Activated CD8-positive, alpha-beta memory T cell treated with anti-CD3 and anti-CD28 coated beads, Interleukin-2, amount 50 U/mL, for 1 hour (primary cell): ENCODE measurements at regions not wholly inside any gene's neighbourhood (a gene's known extent, or its start where the extent isn't known, plus 50 kb on each side); places are given as distances from the start of the nearest gene placed in this dataset.

Experiments
- DNase-seq: peaks from one replicate; pipeline ENCODE4 v3.0.0-alpha.2; 2020; ENCODE audit errors: extremely low read depth

DNA sequence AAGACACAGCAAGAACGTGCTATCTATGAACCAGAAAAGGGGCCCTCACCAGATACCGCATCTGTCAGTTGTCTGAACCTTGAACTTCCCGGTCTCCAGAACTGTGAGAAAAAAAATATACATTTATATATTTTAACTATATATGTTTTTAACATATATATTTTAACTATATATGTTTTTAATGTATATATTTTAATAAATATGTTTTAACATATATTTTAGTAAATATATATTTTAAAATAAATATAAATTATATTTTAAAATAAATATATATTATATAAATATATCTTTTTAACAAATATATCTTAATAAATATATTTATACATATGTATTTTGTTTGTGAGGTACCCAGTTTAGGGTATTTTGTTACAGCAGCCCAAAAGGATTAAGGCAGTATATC, 958.2 kb upstream of the AUTS2 start:
- no peak for DNase-seq

DNA sequence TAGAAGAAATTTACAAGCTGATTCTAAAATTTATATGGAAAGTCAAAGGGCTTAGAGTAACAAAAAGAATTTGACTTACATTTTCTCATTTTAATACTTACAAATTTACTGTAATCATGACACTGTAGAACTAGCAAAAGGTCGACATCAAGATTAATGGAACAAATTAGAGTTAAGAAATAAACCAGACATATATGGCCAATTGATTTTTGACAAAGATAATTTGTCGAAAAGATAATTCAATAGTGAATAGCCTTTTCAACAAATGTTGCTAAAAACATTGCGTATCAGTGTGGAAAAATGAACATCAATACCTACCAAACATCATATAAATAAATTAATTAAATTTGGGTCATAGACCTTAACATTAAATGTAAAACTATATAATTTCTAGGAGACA, 955.5 kb upstream of the AUTS2 start:
- no peak for DNase-seq

DNA sequence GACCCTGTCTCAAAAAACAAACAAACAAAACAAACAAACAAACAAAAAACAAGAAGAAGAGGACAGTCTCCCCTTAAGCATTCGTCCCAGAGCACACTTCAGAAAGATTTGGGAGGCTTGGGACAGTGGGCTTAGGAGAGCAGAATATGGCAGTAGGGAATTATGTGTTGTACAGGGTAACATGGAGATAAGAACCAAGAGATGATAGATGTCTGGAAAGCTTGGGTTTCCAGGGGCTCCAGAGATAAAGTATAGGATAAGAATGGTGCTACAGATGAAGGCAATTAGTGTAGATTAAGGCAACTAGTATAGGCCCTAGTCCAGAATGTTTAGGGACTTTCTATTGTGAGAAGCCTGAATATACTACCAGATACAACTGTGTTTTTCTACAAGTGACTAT, 934.9 kb upstream of the AUTS2 start:
- no peak for DNase-seq

DNA sequence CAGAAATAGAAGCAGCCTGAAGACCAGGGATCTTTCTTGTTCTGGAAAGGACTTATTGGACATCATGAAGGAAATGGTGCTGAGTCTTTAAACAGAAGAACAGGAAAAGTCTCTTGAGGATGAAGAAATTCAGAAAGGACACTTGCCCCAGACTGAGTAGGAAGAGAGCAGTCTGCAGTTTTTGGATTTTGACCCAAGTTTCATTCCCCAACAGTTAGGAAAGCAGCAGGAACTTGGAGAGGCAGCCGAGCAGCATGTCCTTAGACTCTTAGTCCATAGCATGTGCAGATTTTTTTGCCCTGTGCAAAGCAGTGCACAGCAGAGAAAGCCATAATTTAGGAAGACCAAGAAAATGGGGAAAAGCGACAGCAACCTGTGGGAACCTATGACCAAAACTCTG, 927.2 kb upstream of the AUTS2 start:
- no peak for DNase-seq

DNA sequence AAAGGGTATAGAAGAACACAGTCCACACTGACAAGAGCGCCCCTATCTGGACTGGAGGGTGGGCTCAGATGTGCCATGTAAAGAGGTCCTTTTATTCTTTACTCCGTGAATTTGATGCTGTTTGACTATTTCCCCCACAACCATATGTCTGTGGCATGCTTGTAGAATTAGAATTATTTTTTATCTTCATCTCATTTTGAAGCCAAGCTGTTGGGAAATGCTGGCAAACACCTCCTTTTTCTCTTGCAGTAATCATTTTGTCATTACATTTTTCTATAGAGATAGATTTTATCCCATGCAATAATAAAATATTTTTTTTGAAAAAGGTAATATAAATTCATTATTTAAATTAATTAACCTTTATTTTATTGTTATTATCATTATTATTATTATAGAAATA, 926.6 kb upstream of the AUTS2 start:
- DNase-seq, result no peak

DNA sequence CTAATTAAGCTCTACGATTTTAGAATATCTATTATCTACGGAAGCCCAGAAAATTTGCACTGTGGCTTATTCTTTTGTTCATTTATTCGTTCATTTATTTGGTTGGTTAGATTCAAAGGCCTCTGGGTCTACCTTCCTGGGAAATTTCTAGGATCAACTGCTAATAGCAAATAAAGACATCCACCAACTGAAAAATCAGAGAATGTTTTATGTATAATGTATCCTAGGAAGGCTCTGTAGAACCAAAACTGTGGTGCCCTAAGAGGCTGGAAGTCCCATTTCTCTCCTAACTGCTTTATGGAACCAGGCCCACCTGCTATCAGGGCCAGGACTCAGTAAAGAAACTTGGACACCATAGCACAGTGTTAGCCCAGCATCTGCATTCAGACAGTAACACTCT, 923.4 kb upstream of the AUTS2 start:
- DNase-seq, result no peak

DNA sequence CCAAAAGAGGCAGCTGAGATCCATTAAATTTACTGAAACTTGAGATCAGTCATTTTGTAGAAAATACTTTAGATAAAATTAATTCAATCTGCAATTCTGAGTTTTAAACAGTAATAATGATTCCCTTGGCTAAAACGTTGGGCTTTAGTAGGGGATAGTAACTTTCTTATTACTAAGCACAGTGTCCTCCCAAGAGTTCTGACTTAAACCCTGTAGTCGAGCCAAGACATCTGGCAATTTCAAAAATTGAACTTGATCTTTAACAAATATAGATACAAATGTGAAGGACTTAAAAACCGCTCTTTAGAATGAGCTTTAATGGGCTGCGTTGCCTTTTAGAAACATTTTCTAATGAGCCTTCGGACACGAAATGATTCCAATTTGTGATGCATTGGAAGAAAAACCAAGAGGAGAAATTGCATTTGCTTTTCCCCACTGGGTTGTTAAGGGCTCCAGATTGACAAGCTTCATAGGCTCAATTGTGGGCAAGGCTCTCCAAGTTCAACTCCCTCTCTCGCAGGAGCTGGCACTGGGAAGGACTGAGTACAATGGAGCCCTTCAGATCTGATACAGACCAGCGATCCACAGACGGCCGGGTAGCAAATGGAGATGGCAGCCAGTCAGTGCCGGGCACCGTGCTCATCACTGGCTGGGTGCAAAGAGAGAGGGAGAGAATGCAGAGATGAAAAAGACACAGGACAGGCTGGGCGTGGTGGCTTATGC, 921.3 kb upstream of the AUTS2 start:
- DNase-seq, result no peak

DNA sequence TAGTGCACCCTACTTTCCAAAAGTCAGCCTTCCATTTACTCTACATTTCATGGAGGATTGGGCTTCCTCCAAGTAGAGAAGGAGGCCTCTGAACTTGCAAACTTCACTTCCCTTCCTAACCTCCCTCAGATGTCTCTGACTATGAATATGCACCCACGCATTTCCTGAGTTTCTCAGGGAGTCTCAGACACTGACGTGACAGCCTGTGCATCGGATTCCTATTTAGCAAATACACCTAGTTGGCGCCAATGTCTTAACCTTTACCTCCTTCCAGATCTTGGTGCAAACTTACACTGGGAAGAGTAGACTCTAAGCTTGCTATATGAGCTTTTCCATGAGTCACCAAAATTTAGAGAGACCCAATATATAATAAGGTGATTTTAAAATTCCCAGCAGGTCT, 920.1 kb upstream of the AUTS2 start:
- DNase-seq, result no peak

DNA sequence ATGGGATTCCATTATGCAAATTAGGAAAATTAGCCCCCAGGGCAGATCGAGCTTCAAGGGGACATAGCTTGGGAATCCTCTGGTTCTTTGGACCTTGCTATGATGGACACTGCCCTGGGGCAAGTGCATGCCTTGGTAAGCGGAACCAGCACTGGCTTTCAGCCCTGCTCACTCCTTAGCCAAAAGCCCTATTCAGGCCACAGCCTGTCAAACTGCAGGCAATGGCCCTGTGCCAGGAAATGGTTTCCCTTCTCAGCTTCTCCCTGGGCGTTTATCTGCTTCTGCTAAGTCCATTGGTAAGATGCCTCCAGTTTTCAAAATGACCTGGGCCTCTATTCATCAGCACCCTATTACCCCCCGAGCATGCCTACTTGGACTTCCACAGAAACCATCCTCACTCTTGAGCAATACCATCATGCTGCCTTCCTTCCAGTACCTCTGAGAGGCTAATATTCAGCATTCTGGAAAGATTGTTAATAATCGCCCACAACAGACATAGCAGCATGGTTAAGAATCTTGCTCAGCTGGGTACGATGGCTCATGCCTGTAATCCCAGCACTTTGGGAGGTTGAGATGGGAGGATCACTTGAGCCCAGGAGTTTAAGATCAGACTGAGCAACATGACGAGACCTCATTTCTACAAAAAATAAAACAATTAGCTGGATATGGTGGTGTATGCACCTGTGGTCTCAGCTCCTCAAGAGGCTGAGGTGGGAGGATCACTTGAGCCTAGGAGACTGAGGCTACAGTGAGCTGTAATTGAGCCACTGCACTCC, 918.6 kb upstream of the AUTS2 start:
- DNase-seq, result no peak

DNA sequence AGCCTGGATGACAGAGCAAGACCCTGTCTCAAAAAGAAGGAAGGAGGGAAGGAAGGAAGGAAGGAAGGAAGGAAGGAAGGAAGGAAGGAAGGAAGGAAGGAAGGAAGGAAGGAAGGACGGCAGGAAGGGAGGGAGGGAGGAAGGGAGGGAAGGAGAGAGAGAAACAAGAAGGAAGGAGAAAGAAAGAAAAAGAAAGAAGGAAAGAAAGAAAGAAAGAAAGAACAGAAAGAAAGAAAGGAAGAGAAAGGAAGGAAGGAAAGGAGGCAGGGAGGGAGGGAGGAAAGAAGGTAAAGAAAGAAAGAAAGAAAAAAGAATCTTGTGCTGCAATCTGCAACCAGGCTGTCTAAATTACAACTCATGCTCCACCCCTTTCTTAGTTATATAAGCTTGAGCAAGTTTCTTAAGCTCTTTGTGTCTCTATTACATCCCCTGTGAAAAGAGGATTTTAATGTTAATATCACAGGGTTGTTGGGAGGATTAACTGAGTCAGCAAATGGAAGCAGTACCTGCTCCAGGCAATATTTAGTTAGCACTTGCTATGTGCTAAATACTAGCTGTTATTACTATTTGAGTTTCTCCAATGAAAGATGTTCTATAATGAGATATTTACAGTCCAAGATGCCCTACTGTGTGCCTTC, 917.9 kb upstream of the AUTS2 start:
- DNase-seq, result no peak

DNA sequence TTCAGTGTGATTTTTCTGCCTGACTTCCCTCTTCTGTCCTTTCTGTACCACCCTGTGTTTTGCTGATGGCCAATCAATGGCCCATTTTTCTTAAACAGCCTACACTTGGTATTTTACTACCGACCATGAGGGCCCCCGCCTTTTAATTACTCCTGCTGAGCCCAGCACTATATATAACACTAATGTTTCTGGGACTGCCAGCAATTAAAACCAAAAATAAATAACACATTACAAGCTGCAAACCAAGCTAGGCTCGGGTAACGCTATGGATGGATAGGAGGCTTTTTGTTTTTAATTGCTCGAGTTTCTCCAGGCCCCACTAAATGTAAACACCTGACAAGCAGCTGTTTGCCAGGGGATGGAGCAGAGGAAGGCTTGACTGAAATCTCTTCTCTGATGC, 915.4 kb upstream of the AUTS2 start:
- DNase-seq, result no peak

DNA sequence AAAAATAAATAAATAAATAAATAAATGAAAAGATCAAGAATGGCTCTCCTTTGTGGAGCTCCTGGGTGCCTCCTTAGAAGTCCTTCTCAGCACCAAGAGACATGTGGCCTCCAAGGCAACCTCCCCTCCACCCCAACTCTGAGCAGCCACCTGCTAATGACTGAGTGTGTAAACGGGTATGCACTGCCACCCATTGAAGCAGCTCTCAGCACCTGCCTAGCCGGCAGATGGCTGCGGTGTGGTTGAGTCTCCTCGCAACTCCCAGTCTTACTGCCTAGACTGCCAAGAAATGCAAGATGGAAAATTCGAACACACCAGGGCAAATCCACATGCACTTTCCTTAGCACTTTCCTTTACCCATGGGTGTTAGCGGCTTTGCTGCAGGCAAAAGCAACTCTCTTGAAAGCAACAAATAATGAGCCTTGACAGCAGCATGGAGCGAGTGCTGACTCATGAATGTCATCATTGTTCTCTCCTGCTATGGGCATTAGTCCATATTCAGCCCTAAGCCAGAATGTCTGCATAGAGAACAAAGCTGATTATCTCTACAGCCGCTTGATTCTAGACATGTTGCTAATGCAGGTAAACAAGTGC, 913.9 kb upstream of the AUTS2 start:
- DNase-seq, result no peak

DNA sequence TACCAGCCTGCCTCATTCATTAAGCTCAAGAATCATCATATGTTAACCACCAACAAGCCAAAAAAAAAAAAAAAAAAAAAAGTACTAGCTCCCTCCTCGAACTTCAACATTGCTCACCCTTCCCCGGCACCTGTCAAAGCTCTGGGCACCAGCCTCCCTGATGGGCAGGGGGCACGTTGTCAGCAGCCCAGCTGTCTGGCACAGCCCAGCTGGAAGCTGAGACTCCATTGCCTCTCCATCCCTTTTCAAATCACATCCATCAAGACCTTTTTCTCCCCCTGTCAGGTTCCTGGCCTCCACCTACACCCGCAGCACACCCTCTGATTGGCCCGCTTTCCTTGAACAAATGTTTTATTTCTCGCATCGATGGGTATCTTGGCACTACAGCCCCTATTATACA, 913.3 kb upstream of the AUTS2 start:
- DNase-seq, result no peak

DNA sequence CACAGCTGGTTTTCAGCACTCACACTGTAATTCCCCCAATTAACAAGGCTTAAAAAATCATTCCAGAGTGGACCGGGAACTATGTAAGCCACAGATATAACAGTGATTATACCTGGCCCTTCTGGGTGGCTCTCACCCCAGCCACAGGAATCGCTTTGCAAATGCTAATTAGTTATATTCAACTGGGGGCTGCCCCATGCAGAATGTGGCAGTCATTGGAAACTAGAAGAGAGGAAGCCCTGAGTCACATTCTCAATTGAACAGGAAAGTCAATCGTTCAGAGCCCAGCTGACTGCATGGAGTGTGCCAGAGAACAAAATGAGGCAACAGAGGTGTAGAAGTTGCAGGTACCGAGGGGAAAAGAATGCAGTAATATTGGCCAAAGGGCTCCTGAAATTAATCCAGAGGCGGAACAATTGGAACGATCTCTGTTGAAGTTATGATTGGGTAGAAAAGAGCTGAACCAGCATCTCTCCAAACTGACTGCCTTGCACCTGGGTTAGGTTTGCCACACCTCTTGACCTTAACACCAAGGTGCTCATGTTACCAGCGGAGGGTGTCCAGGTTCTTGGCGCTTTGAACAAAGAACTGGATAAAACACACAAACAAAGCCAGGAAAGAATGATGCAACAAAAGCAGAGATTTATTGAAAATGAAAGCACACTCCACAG, 909.7 kb upstream of the AUTS2 start:
- DNase-seq, result no peak

DNA sequence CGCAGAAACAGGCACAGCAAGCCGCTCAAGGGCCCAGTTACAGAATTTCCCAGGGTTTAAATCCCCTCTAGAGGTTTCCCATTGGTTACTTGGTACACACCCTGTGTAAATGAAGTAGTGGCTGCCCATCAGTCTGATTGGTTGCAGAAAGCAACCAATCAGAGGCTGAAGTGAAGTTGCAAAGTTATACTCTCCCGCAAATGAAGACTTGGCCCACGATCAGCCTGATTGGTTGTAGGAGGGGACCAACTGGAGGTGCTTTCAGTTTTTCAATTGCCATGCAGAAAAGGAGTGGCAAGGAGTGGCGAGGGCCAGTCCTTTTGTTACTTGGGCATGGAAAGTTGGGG, 909.2 kb upstream of the AUTS2 start:
- no peak for DNase-seq

DNA sequence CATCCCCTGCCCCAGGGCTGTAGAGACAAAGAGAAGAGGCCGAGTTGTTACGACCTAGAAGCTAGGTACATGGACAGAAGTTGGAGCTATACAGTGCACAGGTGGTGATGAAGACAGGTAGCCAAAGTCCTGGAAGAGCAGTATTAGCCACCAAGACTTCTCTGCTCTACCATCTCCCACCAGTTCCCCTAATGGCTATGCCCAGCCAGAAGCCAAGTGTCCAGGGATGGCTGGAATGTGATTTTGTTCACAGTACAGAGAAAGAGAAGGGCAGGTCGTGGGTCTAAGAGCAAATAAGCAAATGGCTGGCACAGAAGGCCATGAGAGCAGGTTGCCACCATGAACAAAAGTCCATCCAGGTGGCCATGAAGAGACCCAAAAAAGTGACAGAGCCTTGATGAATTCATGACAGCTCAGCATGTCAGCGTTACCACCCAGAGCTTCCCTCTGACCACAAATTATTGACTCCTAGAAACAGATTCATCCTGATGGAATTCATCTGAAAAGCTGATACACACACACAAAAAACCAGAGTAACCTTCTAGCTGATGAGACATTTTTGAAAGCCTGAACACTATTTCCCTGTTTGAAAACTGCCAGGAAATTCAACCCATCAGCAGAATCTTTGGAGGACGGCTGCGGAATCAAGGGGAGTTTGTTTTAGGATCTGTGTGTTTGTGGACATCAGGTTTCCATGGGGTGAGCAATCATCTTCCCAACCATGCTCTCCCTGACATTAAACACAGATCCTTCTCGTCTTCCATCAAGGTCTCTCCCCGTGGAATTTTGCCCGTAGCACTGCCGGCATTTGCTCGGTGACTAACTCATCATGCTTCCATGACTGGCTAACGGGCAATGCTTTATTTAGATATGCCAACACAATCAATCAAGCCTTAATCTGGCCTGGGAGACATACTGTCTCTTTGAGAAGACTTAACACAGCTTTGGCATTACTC, 906.7 kb upstream of the AUTS2 start:
- DNase-seq, result no peak

DNA sequence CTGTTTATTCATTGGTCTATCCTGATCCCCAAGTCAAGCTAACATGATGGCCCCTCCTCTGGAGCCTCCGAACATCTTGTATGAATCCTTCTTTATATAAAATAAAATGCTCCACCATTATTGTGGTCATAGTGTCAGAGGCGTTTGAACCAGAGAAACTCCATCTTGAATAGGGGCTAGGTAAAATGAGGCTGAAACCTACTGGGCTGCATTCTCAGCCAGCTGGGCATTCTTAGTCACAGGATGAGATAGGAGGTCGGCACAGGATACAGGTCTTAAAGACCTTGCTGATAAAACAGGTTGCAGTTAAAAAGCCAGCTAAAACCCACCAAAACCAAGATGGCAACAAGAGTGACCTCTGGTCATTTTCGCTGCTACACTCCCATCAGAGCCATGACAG, 905.8 kb upstream of the AUTS2 start:
- no peak for DNase-seq

DNA sequence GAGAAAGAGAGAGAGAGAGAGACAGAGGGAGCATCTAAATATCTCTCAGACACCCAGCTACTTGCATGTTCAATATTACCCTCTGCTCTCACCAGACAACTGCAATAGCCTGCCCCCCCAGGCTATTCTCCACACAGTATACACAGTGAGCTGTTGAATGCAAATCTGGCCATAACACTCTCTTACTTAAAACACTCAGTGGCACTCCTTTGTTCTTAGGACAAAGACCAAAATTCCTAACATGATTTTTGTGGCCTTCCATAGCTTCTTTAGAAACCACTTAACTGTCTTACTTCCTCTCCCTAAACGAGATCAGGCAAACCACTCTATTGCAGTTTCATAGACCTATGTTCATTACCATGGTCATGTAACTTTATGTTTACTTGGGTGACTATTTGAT, 903.6 kb upstream of the AUTS2 start:
- DNase-seq, result no peak

DNA sequence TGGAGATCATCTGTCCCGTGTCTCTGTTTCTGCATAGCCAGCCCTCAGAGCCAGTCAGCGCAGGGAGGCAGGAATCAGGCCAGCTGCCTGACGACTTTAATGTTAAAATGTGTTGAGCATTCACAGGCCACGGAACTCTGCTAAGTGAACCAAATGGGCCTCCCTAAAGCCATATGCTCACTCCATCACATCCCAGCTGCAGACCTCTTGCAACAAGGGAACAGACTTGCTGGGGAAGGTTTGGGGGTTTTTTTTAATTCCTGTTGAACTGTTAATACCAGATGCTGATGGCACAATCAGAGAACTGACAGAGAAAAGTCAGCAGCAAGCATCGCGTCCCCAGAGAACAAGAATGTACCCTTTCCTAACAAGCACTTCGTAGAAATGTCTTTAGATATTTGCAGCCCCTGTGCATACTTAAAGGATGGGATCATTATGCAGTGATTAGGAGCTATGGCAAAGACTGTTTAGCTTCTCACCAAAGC, 900.4 kb upstream of the AUTS2 start:
- DNase-seq, result no peak

DNA sequence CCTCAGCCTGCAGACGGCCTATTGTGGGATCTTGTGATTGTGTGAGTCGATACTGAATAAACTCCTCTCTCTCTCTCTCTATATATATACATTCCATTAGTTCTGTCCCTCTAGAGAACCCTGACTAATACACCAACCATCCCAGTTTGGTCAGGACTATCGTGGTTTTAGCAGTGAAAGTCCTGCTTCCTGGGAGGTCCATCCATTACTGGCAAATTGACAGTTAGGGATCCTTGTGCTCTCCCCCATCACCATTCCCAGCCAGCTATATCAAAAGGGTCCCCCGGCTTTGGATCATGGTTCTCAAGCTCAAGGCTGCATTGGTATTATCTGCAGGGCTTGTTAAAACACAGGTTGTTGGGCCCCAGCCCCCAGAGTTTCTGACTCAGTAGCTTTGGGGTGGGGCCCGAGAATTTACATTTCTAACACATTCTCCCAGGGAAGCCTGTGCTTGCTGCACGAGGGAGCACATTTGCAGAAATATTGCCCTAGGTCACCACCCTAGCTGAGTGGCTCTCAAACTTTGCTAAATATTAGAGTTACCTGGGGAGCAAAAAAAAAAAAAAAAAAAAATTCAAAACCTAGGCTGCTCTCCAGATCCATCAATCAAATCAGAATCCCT, 899.1 kb upstream of the AUTS2 start:
- DNase-seq, result no peak

DNA sequence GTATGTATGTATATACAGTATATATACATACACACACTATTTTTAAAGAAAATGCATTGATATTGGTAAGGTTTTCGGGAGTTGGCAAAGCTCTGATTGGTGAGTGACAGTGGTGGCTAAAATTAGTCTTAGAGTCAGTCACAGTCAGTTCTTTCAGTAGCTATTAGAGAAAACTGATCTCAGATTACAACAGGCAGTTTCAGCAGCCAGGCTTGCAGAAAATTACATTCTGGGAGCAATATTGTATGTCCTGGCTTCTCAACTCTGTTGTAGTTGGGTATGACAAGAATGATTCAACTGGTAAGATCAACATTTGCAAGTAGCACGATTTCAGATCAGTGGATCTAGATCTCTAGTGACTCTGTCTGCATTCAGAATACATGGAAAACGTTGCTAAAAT, 897.9 kb upstream of the AUTS2 start:
- no peak for DNase-seq
